Stimulated activated naive CD8-positive, alpha-beta T cell treated with anti-CD3 and anti-CD28 coated beads, Interleukin-15, amount 100 ng/mL, for 72 hours (primary cell): ENCODE measurements at regions not wholly inside any gene's neighbourhood (a gene's known extent, or its start where the extent isn't known, plus 50 kb on each side); places are given as distances from the start of the nearest gene placed in this dataset.
A peak's percentile ranks its signal among the peaks of the same experiment; 100 is the strongest.

ENCODE experiments used
- ATAC-seq: fragments of 150-1000 bp; cut with Tn5 transposase; 2 replicates; pipeline ENCODE4 v1.10.0; 2021; ENCODE audit warnings: mild to moderate bottlenecking, moderate library complexity
- DNase-seq, 2 donors: peaks; one replicate each; pipeline ENCODE4 v3.0.0; 2021 to 2022
- H3K27ac Mint-ChIP-seq, 2 donors: one replicate each; pipeline ENCODE4 v1.8.0; 2022; ENCODE audit warnings: mild to moderate bottlenecking in 2 of 2, mixed read lengths in 2 of 2, moderate library complexity in 2 of 2
- H3K27me3 Mint-ChIP-seq: one replicate; pipeline ENCODE4 v1.8.0; 2022; ENCODE audit warnings: mixed read lengths
- H3K4me1 Mint-ChIP-seq: one replicate; pipeline ENCODE4 v1.8.0; 2022; ENCODE audit warnings: mild to moderate bottlenecking, mixed read lengths
- H3K4me3 Mint-ChIP-seq, 2 donors: one replicate each; pipeline ENCODE4 v1.8.0; 2022; ENCODE audit warnings: mild to moderate bottlenecking in 2 of 2, mixed read lengths in 2 of 2, moderate library complexity in 1 of 2
- H3K9me3 Mint-ChIP-seq, 2 donors: one replicate each; pipeline ENCODE4 v1.8.0; 2022; ENCODE audit warnings: mixed read lengths in 2 of 2

DNA sequence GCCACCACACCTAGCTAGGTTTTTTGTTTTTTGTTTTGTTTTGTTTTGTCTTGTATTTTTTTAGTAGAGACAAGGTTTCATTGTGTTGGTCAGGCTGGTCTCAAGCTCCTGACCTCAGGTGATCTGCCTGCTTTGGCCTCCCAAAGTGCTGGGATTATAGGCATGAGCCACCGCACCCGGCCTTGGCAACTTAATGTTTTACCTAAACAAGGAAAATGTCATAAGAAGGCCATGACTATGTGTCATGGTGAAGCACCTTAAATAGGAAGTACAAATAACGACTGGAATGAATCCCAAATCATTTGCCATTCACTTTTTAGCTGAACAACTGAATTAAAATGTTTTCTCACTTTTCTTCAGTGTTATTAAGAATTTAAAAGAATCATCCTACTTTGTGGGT, 465.2 kb downstream of the KCTD12 start:
- no peaks in the 10 kb centered on the region for H3K27me3 Mint-ChIP-seq
- no peak overlapping the region for H3K4me3 Mint-ChIP-seq
- ATAC-seq (no peak), DNase-seq (no peak)
- no peaks in the 10 kb centered on the region for H3K9me3 Mint-ChIP-seq
- H3K27ac Mint-ChIP-seq: no peak overlapping the region
- no peaks in the 10 kb centered on the region for H3K4me1 Mint-ChIP-seq

DNA sequence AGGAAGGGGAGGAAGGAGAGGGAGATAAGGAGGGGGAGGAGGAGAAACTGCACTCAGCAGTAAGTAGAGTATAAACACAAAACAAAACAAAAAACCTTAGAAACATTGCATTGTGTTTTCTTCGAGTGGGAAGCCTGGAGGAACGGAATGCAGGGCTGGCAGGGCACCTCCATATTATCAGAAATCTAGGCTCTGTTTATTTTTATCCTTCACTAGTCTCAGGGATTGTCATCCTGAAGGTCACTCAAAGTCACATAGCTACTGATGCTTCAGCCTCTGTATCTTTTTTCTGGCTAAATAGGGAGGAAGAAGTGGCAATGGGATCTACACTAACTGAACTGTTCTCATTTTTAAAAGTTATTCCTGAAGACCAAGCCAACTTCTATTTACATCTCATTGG, 467.8 kb downstream of the KCTD12 start:
- Mint-ChIP-seq H3K27ac (no peak overlapping the region), H3K9me3 (no peaks in the 10 kb centered on the region), H3K4me1 (no peaks in the 10 kb centered on the region), H3K27me3 (no peaks in the 10 kb centered on the region), H3K4me3 (no peak overlapping the region)
- ATAC-seq: no peak
- DNase-seq: no peak

DNA sequence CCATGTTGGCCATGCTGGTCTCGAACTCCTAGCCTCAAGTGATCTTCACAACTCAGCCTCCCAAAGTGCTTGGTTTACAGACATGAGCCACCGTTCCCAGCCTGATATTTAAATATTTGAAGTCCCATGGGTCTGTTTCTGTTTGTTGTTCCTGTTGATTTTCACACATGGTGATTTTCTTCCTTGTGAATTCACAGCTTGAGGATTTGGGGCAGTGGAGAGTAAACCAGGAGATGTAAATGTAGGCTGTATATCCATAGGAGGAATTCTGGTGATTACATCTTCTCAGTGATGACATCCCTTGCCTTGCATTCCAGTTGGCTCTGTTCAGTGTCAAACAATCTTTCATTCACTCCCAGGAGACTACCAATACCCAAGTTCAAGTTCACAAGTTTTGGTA, 471.9 kb downstream of the KCTD12 start:
- Mint-ChIP-seq H3K9me3 (no peaks in the 10 kb centered on the region), H3K27me3 (no peaks in the 10 kb centered on the region), H3K4me1 (no peaks in the 10 kb centered on the region), H3K27ac (no peak overlapping the region), H3K4me3 (no peak overlapping the region)
- DNase-seq: no peak
- no peak for ATAC-seq

DNA sequence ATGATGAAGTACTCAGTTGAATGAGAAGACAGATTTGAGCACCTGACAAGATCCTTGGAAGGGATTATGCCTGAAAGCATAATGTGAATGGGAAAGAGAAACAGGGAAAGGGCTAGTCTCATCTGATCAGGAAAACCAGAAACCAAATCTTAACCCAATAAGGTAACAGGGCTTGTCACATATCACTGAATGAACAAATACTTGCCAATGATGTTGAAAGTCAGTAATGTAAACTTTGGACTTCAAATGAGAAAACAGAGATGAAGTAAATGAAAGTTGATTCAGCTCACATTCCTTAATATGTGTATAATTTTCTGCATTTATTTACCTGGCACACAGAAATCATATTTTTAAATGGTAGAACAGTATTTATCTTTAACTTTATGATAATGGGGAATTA, 480.0 kb downstream of the KCTD12 start:
- Mint-ChIP-seq H3K27me3 (no peaks in the 10 kb centered on the region), H3K27ac (no peak overlapping the region), H3K4me1 (no peaks in the 10 kb centered on the region), H3K9me3 (no peaks in the 10 kb centered on the region), H3K4me3 (no peak overlapping the region)
- DNase-seq (no peak), ATAC-seq (no peak)

DNA sequence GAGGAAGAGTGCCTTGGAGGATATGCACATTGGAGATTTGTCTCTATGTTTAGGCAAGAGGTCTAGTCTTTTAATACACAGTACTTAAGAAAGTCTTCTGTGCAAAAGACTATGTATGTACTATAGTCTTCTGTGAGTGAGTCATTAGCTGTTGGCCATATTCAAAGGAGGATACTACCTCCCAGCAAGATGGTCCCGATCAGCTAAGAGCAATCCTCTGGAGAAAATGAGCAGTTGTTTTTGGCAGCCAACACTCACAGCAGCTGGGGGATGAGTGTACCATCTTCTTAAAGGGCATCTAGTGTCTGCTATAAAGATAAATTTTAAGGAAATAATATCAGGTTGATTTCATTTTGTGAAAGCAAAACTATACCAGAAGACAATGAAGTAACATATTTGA, 487.8 kb downstream of the KCTD12 start:
- ATAC-seq: no peak
- peaks cover 8% of the 10 kb centered on the region for H3K4me1 Mint-ChIP-seq
- H3K27ac Mint-ChIP-seq: no peak overlapping the region
- no peak overlapping the region for H3K4me3 Mint-ChIP-seq
- DNase-seq: no peak
- H3K9me3 Mint-ChIP-seq: no peaks in the 10 kb centered on the region
- no peaks in the 10 kb centered on the region for H3K27me3 Mint-ChIP-seq

DNA sequence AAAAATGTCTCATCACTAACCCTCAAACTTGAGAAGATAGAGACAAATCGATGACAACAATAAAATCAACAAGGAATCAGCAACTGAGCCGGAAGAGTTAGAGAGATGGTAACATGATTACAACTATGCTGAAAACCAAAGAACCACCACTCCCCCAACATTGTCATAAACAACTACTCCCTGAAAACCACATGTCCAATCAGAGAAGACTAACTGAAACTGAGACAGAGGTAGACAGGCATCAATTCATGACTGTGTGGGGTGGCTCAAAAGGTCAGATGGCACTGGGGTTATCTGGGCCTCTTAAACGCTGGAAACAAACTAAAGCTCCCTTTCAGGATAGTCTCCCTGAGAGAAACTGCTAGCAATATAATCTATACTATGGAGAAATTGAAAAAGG, 488.8 kb downstream of the KCTD12 start:
- Mint-ChIP-seq H3K27ac (no peak overlapping the region), H3K9me3 (no peaks in the 10 kb centered on the region), H3K27me3 (no peaks in the 10 kb centered on the region), H3K4me1 (peaks cover 8% of the 10 kb centered on the region), H3K4me3 (peak overlapping the region in 1 of 2 donors; percentile 20)
- ATAC-seq: peak; percentile 61
- DNase-seq: no peak

DNA sequence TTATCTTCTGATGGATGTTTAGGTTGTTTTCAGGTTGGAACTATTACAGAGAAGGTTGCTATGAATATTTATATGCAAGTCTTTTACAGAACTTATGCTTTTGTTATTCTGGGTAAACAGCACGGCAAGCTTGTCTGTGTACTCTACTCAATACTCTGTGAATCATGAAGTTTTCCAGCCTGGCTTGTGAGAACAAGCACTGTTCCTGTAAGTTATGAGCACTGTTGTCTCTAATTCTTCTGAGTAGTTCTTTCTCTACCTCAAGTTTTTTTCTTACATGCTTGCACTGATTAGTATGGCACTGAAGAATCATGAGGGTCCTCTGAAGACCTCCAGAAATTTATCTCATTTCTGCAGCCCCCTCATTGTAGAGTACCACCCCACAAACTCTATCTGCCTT, 496.9 kb downstream of the KCTD12 start:
- ATAC-seq: no peak
- Mint-ChIP-seq H3K4me1 (no peaks in the 10 kb centered on the region), H3K27me3 (no peaks in the 10 kb centered on the region), H3K27ac (no peak overlapping the region), H3K9me3 (no peaks in the 10 kb centered on the region), H3K4me3 (no peak overlapping the region)
- DNase-seq: no peak

DNA sequence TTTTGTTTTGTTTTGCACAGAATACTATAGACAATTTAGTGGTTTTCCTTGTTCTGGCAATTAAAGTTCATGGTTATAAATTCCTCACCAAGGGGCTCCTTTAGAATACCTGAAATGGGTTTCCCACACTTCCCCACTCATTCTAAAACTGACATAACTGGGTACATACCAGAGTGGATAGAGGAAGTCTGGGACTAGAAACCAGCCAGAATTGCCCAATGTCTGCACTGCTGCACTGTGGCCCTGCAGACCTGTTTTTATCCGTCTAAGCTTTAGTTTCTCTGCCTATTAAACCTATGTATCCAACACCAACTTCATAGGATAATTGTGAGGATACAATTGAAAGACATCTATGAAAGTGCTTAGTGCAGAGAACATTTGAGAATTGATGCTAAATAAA, 498.6 kb downstream of the KCTD12 start:
- Mint-ChIP-seq H3K4me1 (no peaks in the 10 kb centered on the region), H3K9me3 (no peaks in the 10 kb centered on the region), H3K27ac (no peak overlapping the region), H3K4me3 (no peak overlapping the region), H3K27me3 (no peaks in the 10 kb centered on the region)
- DNase-seq (no peak), ATAC-seq (no peak)

DNA sequence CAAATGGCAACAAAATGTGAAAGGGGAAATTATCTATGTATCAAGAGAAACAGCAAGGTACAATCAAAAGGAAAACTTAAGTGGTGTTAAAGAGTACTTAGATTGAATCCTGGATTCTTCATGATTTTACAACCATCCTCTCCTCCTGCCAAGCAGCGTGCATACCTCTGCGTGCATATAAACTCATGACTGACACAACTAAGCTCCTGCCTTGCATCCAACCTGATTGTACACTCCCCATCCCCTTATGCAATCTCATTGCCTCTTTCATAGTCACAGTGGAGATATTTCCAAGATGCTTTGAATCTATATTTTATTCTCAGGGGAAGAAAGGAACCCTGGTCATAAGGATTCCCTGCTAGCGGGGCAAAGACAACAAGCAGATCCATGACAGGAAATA, 499.9 kb downstream of the KCTD12 start:
- DNase-seq (no peak), ATAC-seq (no peak)
- Mint-ChIP-seq H3K9me3 (no peaks in the 10 kb centered on the region), H3K4me1 (no peaks in the 10 kb centered on the region), H3K4me3 (no peak overlapping the region), H3K27ac (no peak overlapping the region), H3K27me3 (no peaks in the 10 kb centered on the region)

DNA sequence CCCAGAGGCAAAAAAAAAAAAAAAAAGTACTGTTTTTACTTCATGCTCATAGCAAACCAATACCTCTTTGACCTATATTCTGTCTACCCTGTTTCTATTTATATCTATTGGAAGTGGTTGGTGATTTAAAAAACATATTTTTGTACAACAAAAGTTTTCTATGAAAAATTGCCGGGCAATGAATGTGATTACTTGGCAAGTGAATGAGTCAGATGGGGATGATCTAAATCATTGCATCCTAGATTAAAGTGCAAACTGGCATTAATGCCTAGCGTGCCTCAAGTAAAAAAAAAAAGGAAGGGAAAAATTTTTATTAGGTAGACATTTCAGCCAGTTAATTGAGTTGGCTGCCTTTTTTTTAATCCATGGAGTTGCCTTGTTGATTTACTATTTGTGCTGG, 500.6 kb downstream of the KCTD12 start:
- H3K4me3 Mint-ChIP-seq: no peak overlapping the region
- DNase-seq: no peak
- no peaks in the 10 kb centered on the region for H3K9me3 Mint-ChIP-seq
- H3K27ac Mint-ChIP-seq: no peak overlapping the region
- no peaks in the 10 kb centered on the region for H3K27me3 Mint-ChIP-seq
- no peaks in the 10 kb centered on the region for H3K4me1 Mint-ChIP-seq
- no peak for ATAC-seq

DNA sequence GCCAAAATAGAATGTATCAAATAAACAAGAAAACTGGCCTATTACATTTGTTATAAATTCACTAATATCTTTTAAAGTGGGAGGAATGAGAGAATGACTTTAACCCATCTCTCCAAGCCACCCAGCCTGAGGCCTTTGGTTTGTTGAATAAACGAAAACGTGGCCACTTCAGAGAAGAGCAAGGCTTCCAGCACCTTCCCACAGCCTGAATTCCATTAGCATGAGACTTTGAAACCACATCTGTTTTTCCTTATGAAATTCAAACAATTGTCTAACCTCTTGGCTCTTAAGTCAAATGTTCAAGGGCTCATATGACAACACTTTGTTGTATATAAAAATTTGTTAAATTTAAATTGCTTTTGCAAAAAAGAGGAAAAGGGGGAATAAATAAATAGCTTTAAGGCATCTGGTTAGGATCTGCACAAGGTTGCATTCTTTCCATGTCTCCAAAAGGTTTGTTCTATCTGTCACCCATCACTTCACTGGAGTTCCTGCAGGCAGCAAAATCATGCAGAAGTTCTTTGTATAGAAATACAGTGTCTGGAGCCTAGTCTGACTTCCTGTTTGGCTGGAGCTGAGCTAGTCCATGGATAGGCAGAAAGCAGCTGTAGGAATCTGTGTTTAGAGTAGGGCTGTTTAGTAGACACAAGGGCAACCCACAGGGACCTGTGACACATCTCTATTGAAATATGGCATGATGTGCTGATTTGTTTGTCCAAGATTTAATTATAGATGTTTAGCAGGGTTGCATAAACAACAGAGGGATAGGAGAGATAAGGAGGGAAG, 502.3 kb downstream of the KCTD12 start:
- Mint-ChIP-seq H3K27ac (no peak overlapping the region), H3K9me3 (no peaks in the 10 kb centered on the region), H3K4me3 (no peak overlapping the region), H3K4me1 (no peaks in the 10 kb centered on the region), H3K27me3 (no peaks in the 10 kb centered on the region)
- ATAC-seq: no peak
- no peak for DNase-seq

DNA sequence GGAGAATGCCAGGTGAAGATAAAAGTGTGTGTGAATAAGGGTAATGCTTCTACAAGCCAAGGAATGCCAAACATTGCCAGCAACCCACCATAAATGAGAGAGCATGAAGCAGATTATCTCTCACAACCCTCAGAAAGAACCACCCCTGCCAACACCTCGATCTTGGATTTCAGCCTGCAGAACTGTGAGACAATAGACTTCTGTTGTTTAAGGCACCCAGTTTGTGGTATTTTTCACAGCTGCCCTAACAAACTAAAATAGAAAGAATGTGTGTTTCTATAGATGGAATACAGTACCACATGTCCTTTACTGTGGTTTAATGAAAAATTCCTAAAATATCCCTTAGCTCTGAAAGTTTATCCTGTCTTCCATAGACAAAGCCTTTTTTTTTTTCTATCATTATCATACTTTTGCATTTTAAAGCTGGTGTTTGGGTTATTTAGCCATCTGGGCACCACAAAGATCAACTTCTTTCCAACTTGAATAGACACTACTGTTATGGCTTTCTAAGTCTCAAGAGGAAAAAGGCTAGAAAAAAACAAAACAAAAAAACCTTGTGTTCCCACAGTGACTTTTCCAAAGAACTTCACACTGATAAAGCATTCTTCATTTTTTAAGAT, 505.6 kb downstream of the KCTD12 start:
- no peak for DNase-seq
- H3K4me1 Mint-ChIP-seq: no peaks in the 10 kb centered on the region
- H3K4me3 Mint-ChIP-seq: no peak overlapping the region
- ATAC-seq: no peak
- H3K27me3 Mint-ChIP-seq: no peaks in the 10 kb centered on the region
- H3K9me3 Mint-ChIP-seq: no peaks in the 10 kb centered on the region
- H3K27ac Mint-ChIP-seq: no peak overlapping the region

DNA sequence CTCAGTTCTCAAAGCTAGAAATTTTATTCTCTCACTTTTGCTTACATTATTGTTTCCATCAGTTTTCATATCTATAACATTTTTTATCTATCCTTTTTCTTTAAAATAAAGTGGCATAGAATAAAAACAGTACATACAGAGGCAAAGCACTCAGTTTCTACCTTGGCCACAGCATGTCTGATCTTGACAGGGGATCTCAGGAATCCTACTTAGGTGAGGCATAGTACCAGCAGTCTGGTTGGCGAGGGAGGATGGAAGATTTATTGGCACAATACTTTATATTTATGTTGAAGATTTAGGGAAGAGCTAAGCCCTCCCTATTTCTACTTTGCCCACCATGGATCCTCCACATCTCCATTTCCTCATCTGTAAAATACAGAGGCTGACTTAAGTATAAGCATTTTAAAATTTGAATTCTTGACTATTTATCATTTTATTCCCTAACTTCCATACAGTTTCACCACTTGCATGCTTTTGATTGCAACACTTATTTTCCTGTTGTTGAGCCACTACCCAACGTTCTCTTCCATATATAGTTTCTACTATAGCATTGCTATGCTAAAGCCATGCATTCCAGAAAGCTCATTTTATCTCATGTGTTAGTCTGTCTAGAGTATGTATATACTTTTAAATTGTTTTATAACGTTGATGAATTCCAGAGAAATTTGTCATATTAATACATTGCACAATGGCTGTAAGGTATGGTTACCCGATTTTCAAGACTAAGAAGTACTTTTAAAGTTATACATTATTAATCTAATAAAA, 506.7 kb downstream of the KCTD12 start:
- Mint-ChIP-seq H3K27ac (no peak overlapping the region), H3K4me3 (no peak overlapping the region), H3K9me3 (no peaks in the 10 kb centered on the region), H3K4me1 (no peaks in the 10 kb centered on the region), H3K27me3 (no peaks in the 10 kb centered on the region)
- ATAC-seq (no peak), DNase-seq (no peak)

DNA sequence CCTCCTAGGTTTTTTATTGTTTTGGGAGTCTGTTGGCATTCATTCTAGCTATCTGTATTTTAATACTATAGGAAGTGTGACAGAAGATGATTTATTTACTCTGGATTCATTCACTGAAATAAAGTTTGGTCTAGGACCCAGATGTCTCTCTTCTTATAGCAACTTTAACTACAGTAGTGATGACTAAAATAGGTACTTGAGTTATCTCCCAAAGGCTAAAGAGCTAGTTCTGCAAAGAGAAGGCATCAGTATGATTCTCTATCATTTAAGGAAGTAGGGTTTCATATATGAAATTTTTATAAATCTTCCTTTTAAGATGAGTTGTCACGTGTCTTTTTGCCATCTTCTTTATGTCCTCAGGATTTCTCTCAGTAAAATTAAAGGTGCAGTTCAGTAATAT, 507.4 kb downstream of the KCTD12 start:
- Mint-ChIP-seq H3K9me3 (no peaks in the 10 kb centered on the region), H3K27me3 (no peaks in the 10 kb centered on the region), H3K4me3 (no peak overlapping the region), H3K4me1 (no peaks in the 10 kb centered on the region), H3K27ac (no peak overlapping the region)
- DNase-seq (no peak), ATAC-seq (no peak)

DNA sequence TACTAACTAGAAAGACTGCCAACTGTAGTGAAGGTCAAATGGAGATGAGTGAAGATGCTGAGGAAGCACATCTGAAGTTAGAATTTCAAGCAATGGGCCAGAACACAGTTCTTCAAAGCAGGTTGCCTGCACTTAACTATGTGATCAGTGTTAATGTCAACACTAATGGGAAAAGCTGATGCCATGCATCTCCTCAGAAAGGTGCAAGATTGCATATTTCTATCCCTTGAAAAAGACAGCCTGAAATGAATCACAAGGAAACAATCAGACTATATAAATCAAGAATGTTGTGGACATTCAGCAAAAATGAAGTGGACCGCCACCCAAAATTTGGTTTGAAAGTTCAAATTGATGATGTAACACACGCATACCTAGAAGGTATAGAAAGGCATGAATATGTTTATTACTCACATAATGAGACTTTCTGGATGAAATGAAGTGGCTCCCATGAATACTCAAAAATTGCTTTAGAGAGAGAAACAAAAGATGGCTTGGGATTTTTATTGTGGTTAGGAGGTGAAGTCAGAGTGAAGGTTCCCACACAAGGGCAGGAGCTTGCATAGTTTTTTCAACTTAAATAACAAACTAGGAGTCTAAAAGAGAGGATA, 522.4 kb downstream of the KCTD12 start:
- Mint-ChIP-seq H3K4me3 (no peak overlapping the region), H3K9me3 (no peaks in the 10 kb centered on the region), H3K27ac (no peak overlapping the region), H3K4me1 (no peaks in the 10 kb centered on the region), H3K27me3 (peaks cover 7% of the 10 kb centered on the region)
- ATAC-seq: no peak
- DNase-seq: no peak

DNA sequence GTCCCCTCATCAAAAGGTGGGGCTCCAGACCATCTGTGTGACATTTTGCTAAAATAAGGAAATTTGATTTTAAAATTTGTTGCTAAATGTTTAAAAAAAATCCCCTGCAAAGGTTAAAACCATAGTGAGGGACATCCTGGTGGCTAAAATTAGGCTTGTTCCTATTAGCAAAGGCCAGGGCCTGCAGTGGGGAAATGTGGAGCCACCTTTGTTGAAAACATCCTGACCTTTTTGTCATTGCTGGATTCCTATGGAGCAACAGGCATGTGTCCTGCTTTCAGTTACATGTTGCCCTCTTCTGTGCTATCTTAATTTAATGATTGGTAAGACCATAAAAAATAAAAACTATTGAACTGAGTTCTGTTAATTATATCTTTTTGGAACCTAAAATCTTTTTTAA, 524.3 kb downstream of the KCTD12 start:
- DNase-seq: no peak
- H3K27me3 Mint-ChIP-seq: peaks cover 8% of the 10 kb centered on the region
- no peak for ATAC-seq
- no peak overlapping the region for H3K4me3 Mint-ChIP-seq
- H3K27ac Mint-ChIP-seq: no peak overlapping the region
- H3K9me3 Mint-ChIP-seq: no peaks in the 10 kb centered on the region
- no peaks in the 10 kb centered on the region for H3K4me1 Mint-ChIP-seq
